ENCODE measurements at regions not wholly inside any gene's neighbourhood (a gene's known extent, or its start where the extent isn't known, plus 50 kb on each side); places are given as distances from the start of the nearest gene placed in this dataset.
"Not testable (repeated sequence)": the region's sequence is repeated elsewhere in the genome, so short reads cannot be mapped to it uniquely, and the experiment has no call there.

DNA sequence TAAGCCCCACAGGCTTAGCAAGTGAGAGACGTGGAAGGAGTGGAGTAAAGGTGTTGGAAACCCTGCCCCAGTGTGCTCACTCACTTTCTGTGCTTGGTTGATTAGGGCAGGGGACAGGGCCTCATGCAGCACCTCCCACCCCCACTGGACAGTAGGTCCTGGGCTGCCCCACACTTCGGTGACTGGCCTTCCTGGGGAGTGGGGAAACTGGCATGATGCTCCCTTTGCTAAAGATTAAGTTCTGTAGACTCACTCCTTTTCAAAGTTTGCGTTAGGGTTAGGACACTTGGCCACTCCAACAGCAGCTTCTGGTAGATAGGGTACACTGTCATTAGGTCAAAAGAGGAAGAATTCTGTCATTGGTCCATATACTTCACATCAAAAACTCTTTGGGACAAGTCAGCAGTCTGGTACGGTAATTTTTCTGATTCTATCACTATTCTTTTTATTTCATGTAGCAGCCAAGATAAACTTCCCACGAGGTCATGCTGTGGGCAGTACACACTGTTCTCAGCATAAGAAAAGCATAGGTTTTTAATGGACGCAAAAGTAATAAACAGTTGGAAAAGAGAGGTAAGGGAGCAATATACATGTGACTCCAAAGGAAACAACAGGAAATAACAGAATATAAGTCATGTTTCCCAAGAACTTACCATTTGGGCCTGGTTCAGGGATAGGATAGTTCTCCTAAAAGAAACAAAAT lies 106.6 kb upstream of the TERB2 start:
- DNase-seq, result not testable (repeated sequence)

DNA sequence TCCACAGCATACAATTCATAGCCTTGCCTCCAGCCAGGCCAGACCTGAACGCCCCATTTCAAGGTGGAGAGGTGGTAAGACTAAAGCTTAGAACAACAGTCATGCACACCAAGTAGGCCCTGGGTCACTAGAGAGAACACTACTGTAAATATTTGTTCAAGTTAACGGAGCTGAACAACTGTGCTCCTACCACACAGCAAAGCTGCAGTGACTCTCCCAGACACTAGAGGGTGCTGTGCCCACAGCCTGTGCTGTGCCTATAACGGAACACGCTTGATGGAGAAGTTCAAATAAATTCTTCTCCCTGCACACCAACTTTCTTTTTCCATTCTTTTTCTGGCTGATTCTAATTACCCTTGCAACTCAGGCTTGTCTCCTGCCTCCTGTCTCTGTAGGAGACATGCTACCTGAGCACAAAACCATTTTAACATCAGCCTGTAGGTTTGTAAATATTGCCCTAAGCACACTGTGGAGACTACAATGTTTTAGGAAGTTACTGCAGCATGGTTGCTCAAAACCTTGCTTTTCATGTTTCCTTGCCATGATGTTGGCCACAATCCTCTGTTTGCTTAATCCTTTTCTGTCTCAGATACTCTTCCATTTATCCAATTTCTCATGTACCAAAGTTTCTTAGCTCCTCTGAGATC lies 103.1 kb upstream of the TERB2 start:
- peak; percentile 65 for DNase-seq

GRCh38 chr15:44854696-44855095 lies 101.8 kb upstream of the TERB2 start:
- DNase-seq, result not testable (repeated sequence)

GRCh38 chr15:44856284-44856683 lies 100.2 kb upstream of the TERB2 start:
- DNase-seq, result not testable (repeated sequence)

GRCh38 chr15:44857164-44857710 lies 99.2 kb upstream of the TERB2 start:
- DNase-seq, result not testable (repeated sequence)

GRCh38 chr15:44859088-44859487 lies 97.4 kb upstream of the TERB2 start:
- DNase-seq, result not testable (repeated sequence)

- not testable (repeated sequence) for DNase-seq
Measured at GRCh38 chr15:44860168-44860567, 96.3 kb upstream of the TERB2 start.

DNA sequence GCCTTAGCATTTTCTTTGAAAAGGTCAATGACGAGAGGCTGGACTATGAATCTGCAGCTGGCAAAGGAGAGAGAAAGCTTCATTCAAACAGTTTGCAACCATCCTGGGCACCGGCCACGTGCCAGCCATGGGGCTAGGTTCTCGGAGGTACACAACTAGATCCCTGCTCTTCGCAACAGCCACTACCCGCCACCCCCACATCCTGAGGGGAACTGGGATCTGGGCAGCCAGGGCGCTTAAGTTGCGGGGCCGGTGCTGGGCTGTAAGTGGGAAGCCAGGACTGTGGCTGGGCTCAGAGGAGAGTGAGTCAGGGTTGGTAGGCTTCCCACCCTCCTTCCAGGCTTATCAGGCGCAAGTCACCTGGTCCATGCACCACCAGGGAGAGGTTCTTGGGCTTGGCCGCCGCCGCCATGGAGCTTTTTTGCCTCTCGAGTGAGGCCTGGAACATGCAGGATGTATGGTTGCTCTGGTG lies 95.0 kb upstream of the TERB2 start:
- DNase-seq, result no peak

GRCh38 chr15:44861917-44862316 lies 94.6 kb upstream of the TERB2 start:
- DNase-seq, result no peak

- not testable (repeated sequence) for DNase-seq
Measured at GRCh38 chr15:44862866-44863265, 93.6 kb upstream of the TERB2 start.

DNA sequence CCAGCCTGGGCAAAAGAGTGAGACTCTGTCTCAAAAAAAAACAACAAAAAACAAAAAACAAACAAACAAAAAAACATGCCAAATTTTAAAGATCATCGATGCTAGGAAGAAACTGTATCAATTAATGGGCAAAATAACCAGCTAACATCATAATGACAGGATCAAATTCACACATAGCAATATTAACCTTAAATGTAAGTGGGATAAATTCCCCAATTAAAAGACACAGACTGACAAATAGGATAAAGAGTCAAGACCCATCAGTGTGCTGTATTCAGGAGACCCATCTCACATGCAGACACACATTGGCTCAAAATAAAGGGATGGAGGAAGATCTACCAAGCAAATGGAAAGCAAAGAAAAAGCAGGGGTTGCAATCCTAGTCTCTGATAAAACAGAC lies 88.4 kb upstream of the TERB2 start:
- DNase-seq, result not testable (repeated sequence)

DNA sequence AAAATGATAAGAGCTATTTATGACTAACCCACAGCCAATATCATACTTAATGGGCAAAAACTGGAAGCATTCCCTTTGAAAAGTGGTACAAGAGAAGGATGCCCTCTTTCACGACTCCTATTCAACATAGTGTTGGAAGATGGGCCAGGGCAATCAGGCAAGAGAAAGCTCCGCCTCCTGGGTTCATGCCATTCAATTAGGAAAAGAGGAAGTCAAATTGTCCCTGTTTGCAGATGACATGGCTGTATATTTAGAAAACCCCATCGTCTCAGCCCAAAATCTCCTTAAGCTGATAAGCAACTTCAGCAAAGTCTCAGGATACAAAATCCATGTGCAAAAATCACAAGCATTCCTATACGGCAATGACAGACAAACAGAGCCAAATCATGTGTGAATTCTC lies 86.4 kb upstream of the TERB2 start:
- not testable (repeated sequence) for DNase-seq

DNA sequence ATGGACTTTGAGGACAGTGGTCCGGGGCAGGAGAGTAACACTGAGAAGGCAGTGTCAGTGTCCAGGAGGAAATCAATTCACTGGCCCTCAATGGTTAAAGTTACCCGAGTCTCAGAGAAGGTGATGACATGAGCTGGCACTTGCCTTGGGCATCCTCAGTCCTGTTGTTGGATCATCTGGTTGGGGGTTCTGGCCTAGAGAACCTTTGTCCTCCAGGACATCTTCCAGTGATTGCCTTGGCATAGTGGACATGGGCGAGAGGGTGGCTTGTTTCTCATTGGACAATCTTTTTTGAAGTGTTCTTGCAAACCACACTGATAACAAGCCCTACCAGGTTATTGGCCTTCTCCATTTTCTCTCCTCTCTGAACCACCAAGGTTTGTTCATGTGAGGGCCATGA lies 83.4 kb upstream of the TERB2 start:
- no peak for DNase-seq

DNA sequence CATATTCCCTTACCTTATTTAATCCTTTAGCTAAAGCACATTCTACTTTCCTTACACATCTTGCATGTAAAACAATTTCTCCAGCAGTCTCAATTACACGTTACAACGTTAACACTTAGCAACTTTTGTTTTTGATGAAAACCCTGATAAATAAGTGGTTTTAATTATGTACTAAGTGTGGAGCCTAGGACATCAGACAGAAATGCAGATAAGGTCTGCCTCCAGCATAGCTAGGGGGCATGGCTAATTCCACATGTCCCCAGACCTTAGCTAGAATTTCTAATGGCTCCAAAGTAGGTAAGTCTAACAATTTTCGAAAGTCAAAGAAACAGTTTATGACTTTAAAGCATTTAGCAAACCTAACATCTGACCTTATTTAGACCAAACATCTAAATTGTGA lies 77.4 kb upstream of the TERB2 start:
- DNase-seq, result no peak

DNA sequence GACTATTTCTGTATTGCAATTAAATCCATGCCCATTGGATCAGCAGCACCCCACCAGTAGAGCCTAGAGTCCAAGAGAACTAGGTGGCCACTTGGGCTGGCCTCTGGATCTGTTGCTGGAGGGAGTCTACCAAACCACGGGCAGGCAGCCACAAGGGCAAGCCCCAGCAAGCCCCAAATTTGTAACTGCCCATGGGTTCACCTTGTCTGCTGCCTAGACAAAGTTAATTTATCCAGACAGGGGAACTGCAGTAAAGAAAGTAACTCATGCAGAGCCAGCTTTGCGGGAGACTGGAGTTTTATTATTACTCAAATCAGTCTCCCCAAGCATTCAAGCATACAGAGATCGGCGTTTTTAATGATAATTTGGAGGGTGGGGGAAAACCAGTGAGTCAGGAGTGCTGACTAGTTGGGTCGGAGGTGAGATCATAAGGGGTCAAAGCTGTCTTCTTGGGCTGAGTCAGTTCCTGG lies 74.0 kb upstream of the TERB2 start:
- no peak for DNase-seq

GRCh38 chr15:44883199-44883877 lies 73.1 kb upstream of the TERB2 start:
- no peak for DNase-seq

DNA sequence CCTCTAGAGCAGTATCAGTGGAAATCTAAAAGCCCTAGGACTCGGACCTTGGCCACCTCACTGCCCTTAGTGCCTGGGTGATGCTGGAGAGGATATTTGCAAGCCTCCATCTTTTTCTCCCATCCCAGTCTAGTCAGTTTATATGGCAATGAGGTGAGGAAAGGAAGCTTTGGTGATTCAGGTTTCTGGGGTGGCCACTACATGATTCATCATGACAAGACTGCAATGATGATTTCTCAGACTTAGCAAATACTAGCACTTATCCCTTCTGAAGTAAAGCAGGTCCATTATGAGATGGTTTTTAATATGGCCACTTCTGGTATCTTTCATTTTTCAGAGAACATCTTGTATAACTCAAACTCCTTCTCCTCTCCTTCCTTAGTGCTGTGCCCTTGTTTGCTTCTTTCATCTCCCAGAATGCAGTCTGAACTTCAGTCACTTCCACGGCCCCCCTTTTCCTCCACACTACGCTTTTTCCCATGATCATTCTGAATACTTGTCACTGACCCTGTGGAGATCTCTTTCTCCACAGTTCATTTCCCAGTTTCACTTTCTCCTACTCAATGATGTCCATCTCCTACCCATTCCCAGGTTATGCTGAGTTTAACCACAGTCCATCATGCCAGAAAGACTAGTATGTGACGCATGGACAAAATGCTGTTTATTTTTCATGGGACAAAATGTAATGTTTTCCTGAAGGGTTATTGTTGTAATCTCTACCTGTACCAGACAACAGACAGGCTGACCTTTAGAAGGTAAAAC lies 57.4 kb upstream of the TERB2 start:
- DNase-seq, result not testable (repeated sequence)

- not testable (repeated sequence) for DNase-seq
Measured at GRCh38 chr15:44899775-44900174, 56.7 kb upstream of the TERB2 start.

- DNase-seq, result not testable (repeated sequence)
Measured at GRCh38 chr15:44900796-44901195, 55.7 kb upstream of the TERB2 start.

DNA sequence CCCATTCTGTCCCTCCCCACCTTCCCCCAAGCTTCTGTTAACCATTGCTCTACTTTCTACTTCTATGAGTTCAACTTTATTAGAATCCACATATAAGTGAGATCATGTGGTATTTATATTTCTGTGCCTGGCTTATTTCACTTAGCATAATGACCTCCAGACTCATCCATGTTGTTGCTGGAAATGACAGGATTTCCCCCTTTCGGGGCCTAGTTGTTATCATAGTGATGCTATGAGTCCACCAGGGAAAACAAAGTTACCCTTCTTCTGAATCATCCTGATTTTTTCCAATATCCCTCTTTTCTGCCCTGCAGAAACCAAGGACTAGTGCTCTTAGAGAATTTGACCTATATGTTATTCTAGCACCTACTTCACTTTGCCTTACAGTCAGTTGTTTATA lies 53.2 kb upstream of the TERB2 start:
- DNase-seq, result not testable (repeated sequence)

- DNase-seq, result not testable (repeated sequence)
Measured at GRCh38 chr15:44904651-44905340, 51.7 kb upstream of the TERB2 start.
